HG02678 (cell line): ENCODE measurements at regions not wholly inside any gene's neighbourhood (a gene's known extent, or its start where the extent isn't known, plus 50 kb on each side); places are given as distances from the start of the nearest gene placed in this dataset.

ENCODE experiments used
- ATAC-seq: cut with Tn5 transposase; IDR thresholded peaks from one replicate; pipeline ENCODE4 v1.9.1; 2021; ENCODE audit warnings: mild to moderate bottlenecking, moderate library complexity; ENCODE audit not compliant: unreplicated experiment

- ATAC-seq = no peak
Observed at GRCh38 chr18:76580288-76580962, 85.4 kb upstream of the ZNF516 start.

- ATAC-seq = no peak
Observed at GRCh38 chr18:76579301-76579695, 84.3 kb upstream of the ZNF516 start.

GRCh38 chr18:76578571-76579300, 83.7 kb upstream of the ZNF516 start:
- ATAC-seq = no peak

- no peak for ATAC-seq
Observed at GRCh38 chr18:76573325-76574025, 78.4 kb upstream of the ZNF516 start.

- ATAC-seq = no peak
Observed at GRCh38 chr18:76572518-76573247, 77.6 kb upstream of the ZNF516 start.

GRCh38 chr18:76571689-76572088, 76.6 kb upstream of the ZNF516 start:
- ATAC-seq = no peak

GRCh38 chr18:76570856-76571255, 75.8 kb upstream of the ZNF516 start:
- ATAC-seq = no peak

GRCh38 chr18:76569644-76570419, 74.8 kb upstream of the ZNF516 start:
- no peak for ATAC-seq

GRCh38 chr18:76568731-76569130, 73.7 kb upstream of the ZNF516 start:
- no peak for ATAC-seq

- no peak for ATAC-seq
Observed at GRCh38 chr18:76567835-76568445, 72.9 kb upstream of the ZNF516 start.

- no peak for ATAC-seq
Observed at GRCh38 chr18:76566987-76567386, 71.9 kb upstream of the ZNF516 start.

GRCh38 chr18:76565238-76566173, 70.5 kb upstream of the ZNF516 start:
- no peak for ATAC-seq

- no peak for ATAC-seq
Observed at GRCh38 chr18:76564655-76565237, 69.7 kb upstream of the ZNF516 start.

- ATAC-seq = no peak
Observed at GRCh38 chr18:76564117-76564516, 69.1 kb upstream of the ZNF516 start.

- ATAC-seq = no peak
Observed at GRCh38 chr18:76562286-76563122, 67.5 kb upstream of the ZNF516 start.

- ATAC-seq = no peak
Observed at GRCh38 chr18:76558881-76559667, 64.0 kb upstream of the ZNF516 start.

GRCh38 chr18:76557026-76557575, 62.1 kb upstream of the ZNF516 start:
- no peak for ATAC-seq
